Hematopoietic multipotent progenitor cell treated with erythropoietin and hydrocortisone succinate and interleukin-3 and kit ligand, for 8 days (in vitro differentiated cells): ENCODE measurements at regions not wholly inside any gene's neighbourhood (a gene's known extent, or its start where the extent isn't known, plus 50 kb on each side); places are given as distances from the start of the nearest gene placed in this dataset.

ENCODE experiments used
- DNase-seq: peaks from one replicate; pipeline ENCODE4 v3.0.0-alpha.2; 2015

- no peak for DNase-seq
Observed at GRCh38 chr4:121221608-121222007, 57.5 kb upstream of the TNIP3 start.

- no peak for DNase-seq
Observed at GRCh38 chr4:121221201-121221600, 57.1 kb upstream of the TNIP3 start.

GRCh38 chr4:121220698-121221097, 56.6 kb upstream of the TNIP3 start:
- no peak for DNase-seq

DNA sequence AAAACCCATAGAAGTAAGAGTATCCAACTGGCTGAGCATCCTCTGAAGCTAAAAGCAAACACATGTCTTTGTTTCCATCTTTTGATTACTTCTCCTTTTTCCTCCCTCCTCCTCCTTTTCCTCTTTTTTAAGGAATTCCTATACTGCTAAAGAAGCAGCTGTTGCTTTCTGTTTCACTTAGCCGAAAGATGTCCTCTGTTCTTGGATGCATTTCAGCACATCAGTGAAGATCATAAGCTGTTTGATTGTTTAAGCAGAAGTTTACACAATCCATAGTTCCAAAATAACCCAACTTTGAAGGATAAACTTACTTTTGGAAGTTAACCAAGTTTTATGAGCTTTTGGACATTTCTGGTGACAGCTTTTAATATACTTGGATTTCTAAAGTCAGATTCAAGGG, 55.1 kb upstream of the TNIP3 start:
- no peak for DNase-seq

DNA sequence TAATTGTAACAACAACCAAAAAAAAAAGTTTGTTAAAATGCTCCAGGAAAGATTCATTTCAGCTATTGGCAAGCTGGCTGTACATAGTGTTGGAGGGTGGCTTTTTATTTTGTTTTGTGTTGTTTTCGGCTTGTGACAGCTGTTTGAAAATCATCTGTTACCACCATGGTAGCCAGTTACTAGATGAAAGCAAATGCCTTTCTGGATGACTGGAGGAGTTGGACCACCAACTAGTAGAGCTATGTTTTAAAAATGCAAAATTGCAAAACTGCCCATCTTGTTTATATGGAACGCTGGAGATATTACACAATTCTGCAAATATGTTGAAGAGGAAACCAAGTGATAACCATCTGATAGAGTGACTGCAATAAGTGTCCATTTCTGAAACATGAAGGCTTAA, 53.2 kb upstream of the TNIP3 start:
- no peak for DNase-seq

DNA sequence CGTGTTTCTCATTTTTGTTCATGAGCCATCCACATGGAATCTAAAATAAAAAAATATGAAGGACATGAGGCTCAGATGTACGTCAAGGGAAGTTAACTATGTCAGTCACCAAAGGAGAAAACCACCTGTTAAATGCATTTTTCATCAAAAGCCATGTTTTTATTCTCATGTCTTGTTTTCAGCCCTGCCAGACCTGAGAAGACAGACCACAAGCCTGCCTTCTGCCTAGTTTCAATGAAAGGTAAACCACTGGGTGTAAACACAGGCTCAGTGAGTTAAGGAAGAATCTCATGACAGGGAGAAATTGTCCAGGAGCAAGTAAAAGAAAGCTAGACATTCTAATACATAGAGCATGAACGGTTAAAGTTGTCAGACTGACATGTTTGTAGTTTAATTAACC, 52.3 kb upstream of the TNIP3 start:
- DNase-seq, result no peak

DNA sequence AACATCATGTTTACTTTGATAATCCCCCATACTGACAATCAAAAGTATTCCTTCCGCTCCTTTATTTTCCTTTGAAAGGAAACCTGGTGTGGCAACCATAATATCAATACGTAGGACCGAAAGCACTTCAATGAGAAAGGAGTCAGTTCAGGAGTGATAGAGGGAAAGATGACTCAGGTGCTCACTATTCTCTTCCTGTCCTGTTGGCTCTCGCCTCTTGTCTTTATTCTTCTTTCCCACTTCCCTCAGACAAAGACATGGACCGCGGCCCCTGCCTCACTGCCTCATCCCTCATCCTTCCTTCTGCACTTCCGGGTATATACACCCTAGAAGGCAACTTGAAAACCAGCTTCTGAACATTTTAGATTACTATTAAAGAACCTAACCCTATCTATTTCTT, 49.8 kb upstream of the TNIP3 start:
- no peak for DNase-seq
